Thyroid gland (tissue), 4 donors: ENCODE measurements at regions not wholly inside any gene's neighbourhood (a gene's known extent, or its start where the extent isn't known, plus 50 kb on each side); places are given as distances from the start of the nearest gene placed in this dataset.

Experiments
- CTCF ChIP-seq, 6 experiments: fragments of 200-600 bp in 3 of 6; fragments of 450-650 bp in 3 of 6; sonication (generic) in 3 of 6; IDR thresholded peaks; one replicate each; pipeline ENCODE4 v1.5.1; 2016 to 2019; ENCODE audit warnings: antibody characterized with exemption in 6 of 6, mild to moderate bottlenecking in 2 of 6, inconsistent platforms in 1 of 6, moderate library complexity in 1 of 6
- POLR2A ChIP-seq, 2 donors: fragments of 450-650 bp; IDR thresholded peaks; one replicate each; pipeline ENCODE4 v1.6.1; 2017; ENCODE audit warnings: antibody characterized with exemption in 2 of 2, mild to moderate bottlenecking in 2 of 2, moderate library complexity in 1 of 2

- TF ChIP-seq CTCF (IDR thresholded peaks at IDR 0.05), result no peak
- no peak for TF ChIP-seq POLR2A (IDR thresholded peaks at IDR 0.05)
Measured at GRCh38 chr20:19015351-19016139, 196.9 kb upstream of the SLC24A3 start.
